Retinal pigment epithelial cell (primary cell): ENCODE measurements at regions not wholly inside any gene's neighbourhood (a gene's known extent, or its start where the extent isn't known, plus 50 kb on each side); places are given as distances from the start of the nearest gene placed in this dataset.
"Not testable (repeated sequence)": the region's sequence is repeated elsewhere in the genome, so short reads cannot be mapped to it uniquely, and the experiment has no call there.

Experiments
- DNase-seq: peaks from one replicate; pipeline ENCODE4 v3.0.0-alpha.2; 2010; ENCODE audit warnings: low read depth
- H3K4me3 ChIP-seq: 2 replicates; pipeline ENCODE4 v1.5.1; 2011; ENCODE audit warnings: mild to moderate bottlenecking, low read length, control low read depth, moderate library complexity
- TF ChIP-seq, protein P1 (sequence below): conservative IDR thresholded peaks from 2 replicates; pipeline ENCODE4 v1.5.1; 2011; ENCODE audit warnings: low read depth, low read length, control low read depth, inconsistent platforms

DNA sequence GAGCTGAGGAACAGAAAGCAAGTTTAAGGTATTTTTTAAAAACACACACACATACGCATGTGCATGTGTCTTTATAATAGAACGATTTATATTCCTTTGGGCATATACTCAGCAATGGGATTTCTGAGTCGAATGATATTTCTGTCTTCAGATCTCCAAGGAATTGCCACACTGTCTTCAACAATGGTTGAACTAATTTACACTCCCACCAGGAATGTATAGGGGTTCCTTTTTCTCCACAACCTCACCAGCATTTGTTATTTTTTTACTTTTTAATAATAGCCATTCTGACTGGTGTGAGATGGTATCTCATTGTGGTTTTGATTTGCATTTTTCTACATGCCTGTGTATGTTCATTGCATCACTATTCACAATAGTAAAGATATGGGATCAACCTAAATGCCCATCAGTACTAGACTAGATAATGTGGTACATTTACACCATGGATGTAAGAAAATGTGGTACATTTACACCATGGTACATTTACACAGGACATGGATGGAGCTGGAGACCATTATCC lies 60.3 kb upstream of the MAP3K1 start:
- H3K4me3 ChIP-seq = no peak overlapping the region
- TF ChIP-seq, protein P1, sequence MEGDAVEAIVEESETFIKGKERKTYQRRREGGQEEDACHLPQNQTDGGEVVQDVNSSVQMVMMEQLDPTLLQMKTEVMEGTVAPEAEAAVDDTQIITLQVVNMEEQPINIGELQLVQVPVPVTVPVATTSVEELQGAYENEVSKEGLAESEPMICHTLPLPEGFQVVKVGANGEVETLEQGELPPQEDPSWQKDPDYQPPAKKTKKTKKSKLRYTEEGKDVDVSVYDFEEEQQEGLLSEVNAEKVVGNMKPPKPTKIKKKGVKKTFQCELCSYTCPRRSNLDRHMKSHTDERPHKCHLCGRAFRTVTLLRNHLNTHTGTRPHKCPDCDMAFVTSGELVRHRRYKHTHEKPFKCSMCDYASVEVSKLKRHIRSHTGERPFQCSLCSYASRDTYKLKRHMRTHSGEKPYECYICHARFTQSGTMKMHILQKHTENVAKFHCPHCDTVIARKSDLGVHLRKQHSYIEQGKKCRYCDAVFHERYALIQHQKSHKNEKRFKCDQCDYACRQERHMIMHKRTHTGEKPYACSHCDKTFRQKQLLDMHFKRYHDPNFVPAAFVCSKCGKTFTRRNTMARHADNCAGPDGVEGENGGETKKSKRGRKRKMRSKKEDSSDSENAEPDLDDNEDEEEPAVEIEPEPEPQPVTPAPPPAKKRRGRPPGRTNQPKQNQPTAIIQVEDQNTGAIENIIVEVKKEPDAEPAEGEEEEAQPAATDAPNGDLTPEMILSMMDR = no peak
- no peak for DNase-seq

- H3K4me3 ChIP-seq, DNase-seq: not testable (repeated sequence)
Measured at GRCh38 chr5:56753588-56753987, 61.8 kb upstream of the MAP3K1 start.

- TF ChIP-seq, protein P1 = no peak
- H3K4me3 ChIP-seq = no peak overlapping the region
- DNase-seq = no peak
Measured at GRCh38 chr5:56751572-56752313, 63.6 kb upstream of the MAP3K1 start.

- TF ChIP-seq, protein P1 = no peak
Measured at GRCh38 chr5:56749842-56750241, 65.5 kb upstream of the MAP3K1 start.

GRCh38 chr5:56746553-56747339 lies 68.6 kb upstream of the MAP3K1 start:
- no peak overlapping the region for H3K4me3 ChIP-seq
- TF ChIP-seq, protein P1 = no peak
- no peak for DNase-seq

More at GRCh38 chr5:56749842-56750241, 65.5 kb upstream of the MAP3K1 start:
- H3K4me3 ChIP-seq = no peak overlapping the region
- no peak for DNase-seq

DNA sequence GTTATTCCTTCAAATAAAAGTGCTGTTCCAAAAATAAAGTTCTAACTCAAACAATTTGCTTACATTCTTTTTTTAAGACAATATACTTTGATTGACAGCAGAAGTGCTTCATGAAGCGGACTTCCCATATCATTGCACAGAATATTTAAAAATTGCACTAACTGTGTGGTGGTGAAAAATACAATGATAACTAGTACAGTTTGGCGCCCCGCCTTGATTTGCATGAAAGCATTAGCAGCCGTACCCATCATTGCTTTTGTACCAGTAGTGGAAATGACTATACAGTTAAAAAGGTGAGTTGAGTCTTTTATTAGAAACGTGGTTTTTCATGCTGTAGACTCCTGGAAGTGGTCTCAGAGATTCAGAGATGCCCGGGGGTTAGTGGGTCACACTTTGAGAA lies 69.5 kb upstream of the MAP3K1 start:
- no peak for DNase-seq
- no peak overlapping the region for H3K4me3 ChIP-seq
- TF ChIP-seq, protein P1 = no peak

GRCh38 chr5:56740868-56741267 lies 74.5 kb upstream of the MAP3K1 start:
- TF ChIP-seq, protein P1 = no peak
- no peak for DNase-seq
- H3K4me3 ChIP-seq = no peak overlapping the region
